IMR-90 (cell line): ENCODE measurements at regions not wholly inside any gene's neighbourhood (a gene's known extent, or its start where the extent isn't known, plus 50 kb on each side); places are given as distances from the start of the nearest gene placed in this dataset.

Experiments
- ATAC-seq: fragments of 200-7000 bp; cut with Tn5 transposase; 2 replicates; pipeline ENCODE4 v1.9.1; 2020; ENCODE audit warnings: low read depth, mild to moderate bottlenecking, moderate library complexity
- BruUV-seq: library from RNA; stranded (reverse); fragments of 400-500 nt; replicated peaks from 2 replicates; lab custom pipeline; 2021; lab: Mats Ljungman, UMichigan
- CTCF ChIA-PET: fragments of 300-600 bp; formaldehyde crosslinking; extraction: SDS; loops from one replicate; lab custom pipeline; 2021; ENCODE audit warnings: antibody characterized with exemption; lab: Yijun Ruan, JAX
- POLR2A ChIA-PET: fragments of 300-600 bp; sonication (Branson Sonifier 250); formaldehyde crosslinking; loops from one replicate; lab custom pipeline; 2022; ENCODE audit warnings: antibody characterized with exemption; ENCODE audit not compliant: unreplicated experiment; lab: Charles Lee
- DNase-seq: peaks from one replicate; pipeline ENCODE4 v3.0.0; 2013
- H2AFZ ChIP-seq: replicated peaks from 2 replicates; pipeline ENCODE3; 2013; ENCODE audit warnings: low read length, mild to moderate bottlenecking; ENCODE audit not compliant: poor library complexity
- H2AK5ac ChIP-seq: 2 replicates; pipeline ENCODE4 v1.6.1; 2013; ENCODE audit warnings: low read depth, low read length, inconsistent platforms
- H2AK9ac ChIP-seq: replicated peaks from 2 replicates; pipeline ENCODE3; 2013; ENCODE audit warnings: mild to moderate bottlenecking, low read depth, low read length, moderate library complexity; ENCODE audit not compliant: poor library complexity
- H2BK120ac ChIP-seq: 2 replicates; pipeline ENCODE4 v1.6.1; 2013; ENCODE audit warnings: low read depth, low read length, inconsistent platforms
- H2BK15ac ChIP-seq: 3 replicates; pipeline ENCODE4 v1.6.1; 2013; ENCODE audit warnings: low read depth, low read length, inconsistent platforms
- H2BK20ac ChIP-seq: 2 replicates; pipeline ENCODE4 v1.6.1; 2013; ENCODE audit warnings: low read depth, mild to moderate bottlenecking, inconsistent platforms, low read length, moderate library complexity
- H2BK5ac ChIP-seq: 2 replicates; pipeline ENCODE4 v1.6.1; 2013; ENCODE audit warnings: mild to moderate bottlenecking, low read depth, low read length, inconsistent platforms; ENCODE audit not compliant: poor library complexity, severe bottlenecking
- H3K14ac ChIP-seq: replicated peaks from 2 replicates; pipeline ENCODE4 v1.6.1; 2013; ENCODE audit warnings: low read depth, low read length, inconsistent platforms
- H3K18ac ChIP-seq: 2 replicates; pipeline ENCODE4 v1.6.1; 2013; ENCODE audit warnings: low read depth, low read length, control low read depth
- H3K23ac ChIP-seq: 2 replicates; pipeline ENCODE4 v1.6.1; 2013; ENCODE audit warnings: low read depth, low read length, inconsistent platforms
- H3K27ac ChIP-seq: 2 replicates; pipeline ENCODE4 v1.5.1; 2013; ENCODE audit warnings: mild to moderate bottlenecking, control low read depth, low read length; ENCODE audit not compliant: insufficient read depth
- H3K27me3 ChIP-seq: 2 replicates; pipeline ENCODE4 v1.6.1; 2013; ENCODE audit warnings: low read length; ENCODE audit not compliant: control insufficient read depth, insufficient read depth
- H3K36me3 ChIP-seq: 2 replicates; pipeline ENCODE4 v1.6.1; 2013; ENCODE audit warnings: low read length, mixed read lengths; ENCODE audit not compliant: control insufficient read depth, insufficient read depth
- H3K4ac ChIP-seq: 2 replicates; pipeline ENCODE4 v1.6.1; 2013; ENCODE audit warnings: low read depth, low read length, inconsistent platforms
- H3K4me1 ChIP-seq: 2 replicates; pipeline ENCODE4 v1.6.1; 2013; ENCODE audit warnings: low read length, mixed read lengths; ENCODE audit not compliant: control insufficient read depth, insufficient read depth
- H3K4me2 ChIP-seq: 2 replicates; pipeline ENCODE4 v1.6.1; 2013; ENCODE audit warnings: low read depth, mild to moderate bottlenecking, control low read depth, low read length, moderate library complexity
- H3K4me3 ChIP-seq: 2 replicates; pipeline ENCODE4 v1.5.1; 2013; ENCODE audit warnings: low read depth, mild to moderate bottlenecking, control low read depth, low read length, moderate library complexity; ENCODE audit not compliant: insufficient read depth
- H3K56ac ChIP-seq: 2 replicates; pipeline ENCODE4 v1.6.1; 2013; ENCODE audit warnings: low read length, inconsistent platforms; ENCODE audit not compliant: insufficient read depth; ENCODE audit errors: extremely low read depth
- H3K79me1 ChIP-seq, 2 experiments: 2 replicates each; pipeline ENCODE4 v1.6.1; 2013; ENCODE audit warnings: low read length in 2 of 2, inconsistent platforms in 1 of 2, low read depth in 1 of 2
- H3K9ac ChIP-seq: 2 replicates; pipeline ENCODE4 v1.6.1; 2013; ENCODE audit warnings: low read depth, low read length, control low read depth
- H3K9me1 ChIP-seq: 2 replicates; pipeline ENCODE4 v1.6.1; 2013; ENCODE audit warnings: low read length, inconsistent platforms; ENCODE audit not compliant: insufficient read depth
- H3K9me3 ChIP-seq: 2 replicates; pipeline ENCODE4 v1.6.1; 2013; ENCODE audit warnings: low read length; ENCODE audit not compliant: control insufficient read depth, insufficient read depth
- H4K20me1 ChIP-seq: 2 replicates; pipeline ENCODE4 v1.6.1; 2013; ENCODE audit warnings: low read length, inconsistent platforms; ENCODE audit not compliant: insufficient read depth
- H4K5ac ChIP-seq: 2 replicates; pipeline ENCODE4 v1.6.1; 2013; ENCODE audit warnings: mild to moderate bottlenecking, low read depth, low read length, control low read depth
- H4K8ac ChIP-seq, 2 experiments: 2 replicates each; pipeline ENCODE4 v1.6.1; 2013; ENCODE audit warnings: low read depth in 2 of 2, low read length in 2 of 2, control low read depth in 1 of 2, inconsistent platforms in 1 of 2
- H4K91ac ChIP-seq: 2 replicates; pipeline ENCODE4 v1.6.1; 2013; ENCODE audit warnings: low read depth, low read length, inconsistent platforms; ENCODE audit not compliant: insufficient read depth
- BHLHE40 ChIP-seq: fragments of 150-350 bp; IDR thresholded peaks from 2 replicates; pipeline ENCODE4 v1.6.1; 2016; ENCODE audit warnings: mild to moderate bottlenecking, low read depth, low read length
- FOS ChIP-seq: fragments of 150-350 bp; IDR thresholded peaks from 2 replicates; pipeline ENCODE4 v1.6.1; 2016; ENCODE audit warnings: low read depth, low read length
- MXI1 ChIP-seq: IDR thresholded peaks from 2 replicates; pipeline ENCODE4 v1.6.1; 2012; ENCODE audit warnings: low read depth, mild to moderate bottlenecking, low read length, moderate library complexity, borderline replicate concordance
- RCOR1 ChIP-seq: IDR thresholded peaks from 2 replicates; pipeline ENCODE4 v1.6.1; 2012; ENCODE audit warnings: mild to moderate bottlenecking, low read length, improper control_type of control experiment; ENCODE audit not compliant: insufficient replicate concordance
- RFX5 ChIP-seq: IDR thresholded peaks from 2 replicates; pipeline ENCODE4 v1.8.0; 2012; ENCODE audit warnings: low read depth, mild to moderate bottlenecking, low read length, moderate library complexity
- SMC3 ChIP-seq: fragments of 150-350 bp; IDR thresholded peaks from 2 replicates; pipeline ENCODE4 v1.6.1; 2016; ENCODE audit warnings: low read depth, mild to moderate bottlenecking, antibody characterized with exemption, low read length, moderate library complexity
- USF2 ChIP-seq: fragments of 150-350 bp; IDR thresholded peaks from 2 replicates; pipeline ENCODE4 v1.6.1; 2017; ENCODE audit warnings: mild to moderate bottlenecking, antibody characterized with exemption, low read length, low read depth
- WGBS, 2 experiments: methylation state at CpG; one replicate each; pipeline versions ENCODE4 v1.1.5 to v1.1.7; 2013; ENCODE audit warnings: missing lambda C conversion rate in 2 of 2; ENCODE audit not compliant: insufficient read length in 1 of 2; ENCODE audit errors: extremely low coverage in 2 of 2; 5-methylcytosine and 5-hydroxymethylcytosine counted together
- dilution Hi-C: fragments of 300-500 bp; cut with HindIII; formaldehyde crosslinking; loops from one replicate; pipeline ENCODE4 v1.14.3; 2018; ENCODE audit warnings: low sequenced_read_pairs; ENCODE audit not compliant: unreplicated experiment
- in situ Hi-C: fragments of 300-500 bp; cut with MboI; formaldehyde crosslinking; loops from 3 replicates; pipeline ENCODE4 v1.14.3; 2019; ENCODE audit warnings: low sequenced_read_pairs, inconsistent platforms, mixed read lengths
- intact Hi-C: fragments of 100-400 bp; cut with micrococcal nuclease; formaldehyde crosslinking; loops from 2 replicates; pipeline ENCODE4 v1.10.0; 2022

- no peaks in the 10 kb centered on the region for H3K4me1 ChIP-seq
- H2BK120ac ChIP-seq: no peak overlapping the region
- in situ Hi-C loops (no loop called here), dilution Hi-C loops (no loop called here), intact Hi-C loops (no loop called here)
- no peak overlapping the region for H3K27ac ChIP-seq
- H3K56ac ChIP-seq: no peak overlapping the region
- no peaks in the 10 kb centered on the region for H3K27me3 ChIP-seq
- H4K5ac ChIP-seq: no peak overlapping the region
- no peaks in the 10 kb centered on the region for H3K79me1 ChIP-seq
- no peak overlapping the region for H3K4me3 ChIP-seq
- no peak overlapping the region for H3K4ac ChIP-seq
- H3K9me3 ChIP-seq: peaks cover 7% of the 10 kb centered on the region; the same call in 1 of the 2 replicates
- no peak overlapping the region for H4K8ac ChIP-seq
- H2BK15ac ChIP-seq: no peak overlapping the region
- H3K4me2 ChIP-seq: no peak overlapping the region
- H2BK5ac ChIP-seq: no peak overlapping the region
- no peak overlapping the region for H2AFZ ChIP-seq
- no peak overlapping the region for H2AK9ac ChIP-seq
- H3K14ac ChIP-seq: no peak overlapping the region
- H2AK5ac ChIP-seq: no peak overlapping the region
- no peak overlapping the region for H4K91ac ChIP-seq
- ChIA-PET POLR2A (no interaction called here), CTCF (no interaction called here)
- H3K36me3 ChIP-seq: no peaks in the 10 kb centered on the region
- H3K9ac ChIP-seq: no peak overlapping the region
- no peak overlapping the region for H2BK20ac ChIP-seq
- no CpG with 5 or more reads among the region's 1 CpG for WGBS, 2 experiments
- no peaks in the 10 kb centered on the region for H4K20me1 ChIP-seq
- no peak overlapping the region for H3K18ac ChIP-seq
- no TSS peak for BruUV-seq
- TF ChIP-seq RFX5 (no peak), SMC3 (no peak), RCOR1 (no peak), USF2 (no peak), MXI1 (no peak), FOS (no peak), BHLHE40 (no peak)
- ATAC-seq (no peak), DNase-seq (no peak)
- H3K23ac ChIP-seq: no peak overlapping the region
- no peaks in the 10 kb centered on the region for H3K9me1 ChIP-seq
Measured at GRCh38 chr13:71054358-71054757, 812.6 kb downstream of the DACH1 start.
